Epithelial cell of proximal tubule (primary cell): ENCODE measurements at regions not wholly inside any gene's neighbourhood (a gene's known extent, or its start where the extent isn't known, plus 50 kb on each side); places are given as distances from the start of the nearest gene placed in this dataset.
"Not testable (repeated sequence)": the region's sequence is repeated elsewhere in the genome, so short reads cannot be mapped to it uniquely, and the experiment has no call there.

Experiments used
- DNase-seq: peaks from one replicate; pipeline ENCODE4 v3.0.0-alpha.2; 2011; ENCODE audit warnings: low read depth
- H3K4me3 ChIP-seq: 2 replicates; pipeline ENCODE4 v1.5.1; 2011; ENCODE audit warnings: low read depth, mild to moderate bottlenecking, low read length
- TF ChIP-seq, protein P1 (sequence below): conservative IDR thresholded peaks from 2 replicates; pipeline ENCODE4 v1.5.1; 2012; ENCODE audit warnings: low read depth, mild to moderate bottlenecking, low read length

DNA sequence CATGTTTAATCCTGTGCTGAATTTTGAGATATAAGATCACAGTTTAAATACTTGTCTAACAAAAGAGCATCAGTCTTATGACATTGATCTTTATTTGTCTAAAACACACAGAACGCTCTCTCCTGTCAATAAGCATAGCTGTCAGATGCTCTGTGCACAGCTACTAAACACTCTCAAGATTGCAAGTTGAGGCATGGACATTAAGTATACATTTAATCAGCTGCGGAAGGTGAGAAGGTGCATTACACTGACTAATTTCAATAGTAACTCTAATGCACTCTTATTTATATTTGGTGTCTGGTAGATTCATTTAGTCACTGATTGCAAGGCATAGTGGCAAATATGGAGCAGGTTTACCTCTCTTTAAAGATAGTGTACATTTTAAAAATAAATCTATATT, 580.3 kb upstream of the NRP1 start:
- no peak overlapping the region for H3K4me3 ChIP-seq
- TF ChIP-seq, protein P1, sequence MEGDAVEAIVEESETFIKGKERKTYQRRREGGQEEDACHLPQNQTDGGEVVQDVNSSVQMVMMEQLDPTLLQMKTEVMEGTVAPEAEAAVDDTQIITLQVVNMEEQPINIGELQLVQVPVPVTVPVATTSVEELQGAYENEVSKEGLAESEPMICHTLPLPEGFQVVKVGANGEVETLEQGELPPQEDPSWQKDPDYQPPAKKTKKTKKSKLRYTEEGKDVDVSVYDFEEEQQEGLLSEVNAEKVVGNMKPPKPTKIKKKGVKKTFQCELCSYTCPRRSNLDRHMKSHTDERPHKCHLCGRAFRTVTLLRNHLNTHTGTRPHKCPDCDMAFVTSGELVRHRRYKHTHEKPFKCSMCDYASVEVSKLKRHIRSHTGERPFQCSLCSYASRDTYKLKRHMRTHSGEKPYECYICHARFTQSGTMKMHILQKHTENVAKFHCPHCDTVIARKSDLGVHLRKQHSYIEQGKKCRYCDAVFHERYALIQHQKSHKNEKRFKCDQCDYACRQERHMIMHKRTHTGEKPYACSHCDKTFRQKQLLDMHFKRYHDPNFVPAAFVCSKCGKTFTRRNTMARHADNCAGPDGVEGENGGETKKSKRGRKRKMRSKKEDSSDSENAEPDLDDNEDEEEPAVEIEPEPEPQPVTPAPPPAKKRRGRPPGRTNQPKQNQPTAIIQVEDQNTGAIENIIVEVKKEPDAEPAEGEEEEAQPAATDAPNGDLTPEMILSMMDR: no peak
- DNase-seq: no peak

DNA sequence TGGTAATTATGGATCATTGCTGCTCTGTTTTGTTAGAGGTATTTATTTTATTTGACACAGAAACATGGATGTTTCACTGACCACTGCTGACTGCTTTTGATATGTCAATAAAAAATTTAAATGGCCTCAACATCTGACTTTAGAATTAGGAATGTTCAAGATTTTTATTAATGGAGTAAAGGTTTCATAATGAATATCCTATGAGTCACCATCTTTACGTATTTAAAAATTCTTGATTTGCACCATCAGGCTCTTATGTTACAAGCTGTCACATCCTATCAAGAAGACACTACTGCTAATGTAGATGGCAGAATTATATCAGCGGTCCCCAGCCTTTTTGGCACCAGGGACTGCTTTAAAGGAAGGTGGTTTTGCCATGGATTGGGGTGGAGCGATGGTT, 578.7 kb upstream of the NRP1 start:
- no peak for DNase-seq
- TF ChIP-seq, protein P1: no peak
- no peak overlapping the region for H3K4me3 ChIP-seq

DNA sequence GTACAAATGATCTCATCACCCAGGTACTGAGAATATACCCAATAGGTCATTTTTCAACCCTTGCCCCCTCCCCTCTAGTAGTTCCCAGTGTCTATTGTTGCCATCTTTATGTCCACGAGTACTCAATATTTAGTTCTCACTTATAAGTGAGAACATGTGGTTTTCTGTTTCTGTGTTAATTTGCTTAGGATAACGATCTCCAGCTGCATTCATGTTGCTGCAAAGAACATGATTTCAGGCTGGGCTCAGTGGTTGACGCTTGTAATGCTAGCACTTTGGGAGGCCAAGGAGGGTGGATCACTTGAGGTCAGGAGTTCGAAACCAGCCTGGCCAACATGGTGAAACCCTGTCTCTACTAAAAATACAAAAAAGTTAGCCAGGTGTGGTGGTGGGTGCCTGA, 575.0 kb upstream of the NRP1 start:
- DNase-seq, H3K4me3 ChIP-seq: not testable (repeated sequence)

DNA sequence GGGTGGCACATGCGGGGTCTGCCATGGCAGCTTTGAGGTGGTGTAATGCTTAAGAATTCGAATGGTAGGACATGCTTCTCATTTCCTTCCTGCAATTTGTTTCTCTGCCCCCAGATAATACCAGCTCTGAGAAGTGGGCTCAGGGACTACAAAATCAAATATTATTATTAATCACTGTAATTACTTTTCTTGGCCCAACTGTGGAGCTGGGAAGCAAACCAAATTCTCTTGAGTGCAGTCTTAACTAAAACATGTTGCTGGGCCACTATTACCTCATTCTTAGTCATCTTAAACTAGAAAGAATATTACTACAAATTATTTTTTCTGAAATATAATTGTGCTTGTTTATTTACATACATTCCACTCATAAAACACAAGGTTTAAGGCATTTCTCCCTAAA, 566.7 kb upstream of the NRP1 start:
- H3K4me3 ChIP-seq: no peak overlapping the region
- TF ChIP-seq, protein P1: no peak
- DNase-seq: no peak

DNA sequence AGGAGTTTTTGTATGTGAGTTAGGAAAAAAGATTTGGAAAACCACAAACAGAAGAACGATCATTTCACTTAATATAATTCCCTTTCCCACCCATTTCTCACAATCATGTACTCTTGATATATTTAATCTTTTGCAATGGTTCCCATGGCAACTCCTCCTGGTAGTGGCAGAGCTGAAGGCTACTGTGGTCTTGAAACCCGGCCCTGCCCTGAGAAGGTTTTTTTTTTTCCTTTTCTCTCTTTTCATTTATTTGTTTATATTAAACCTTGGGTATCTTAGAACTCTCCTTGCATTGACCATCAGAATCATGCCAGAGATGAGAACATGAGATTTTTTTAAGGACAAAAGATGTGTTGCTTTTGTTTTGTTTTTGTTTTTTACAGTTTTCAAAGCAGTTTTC, 566.1 kb upstream of the NRP1 start:
- TF ChIP-seq, protein P1: no peak
- H3K4me3 ChIP-seq: no peak overlapping the region

DNA sequence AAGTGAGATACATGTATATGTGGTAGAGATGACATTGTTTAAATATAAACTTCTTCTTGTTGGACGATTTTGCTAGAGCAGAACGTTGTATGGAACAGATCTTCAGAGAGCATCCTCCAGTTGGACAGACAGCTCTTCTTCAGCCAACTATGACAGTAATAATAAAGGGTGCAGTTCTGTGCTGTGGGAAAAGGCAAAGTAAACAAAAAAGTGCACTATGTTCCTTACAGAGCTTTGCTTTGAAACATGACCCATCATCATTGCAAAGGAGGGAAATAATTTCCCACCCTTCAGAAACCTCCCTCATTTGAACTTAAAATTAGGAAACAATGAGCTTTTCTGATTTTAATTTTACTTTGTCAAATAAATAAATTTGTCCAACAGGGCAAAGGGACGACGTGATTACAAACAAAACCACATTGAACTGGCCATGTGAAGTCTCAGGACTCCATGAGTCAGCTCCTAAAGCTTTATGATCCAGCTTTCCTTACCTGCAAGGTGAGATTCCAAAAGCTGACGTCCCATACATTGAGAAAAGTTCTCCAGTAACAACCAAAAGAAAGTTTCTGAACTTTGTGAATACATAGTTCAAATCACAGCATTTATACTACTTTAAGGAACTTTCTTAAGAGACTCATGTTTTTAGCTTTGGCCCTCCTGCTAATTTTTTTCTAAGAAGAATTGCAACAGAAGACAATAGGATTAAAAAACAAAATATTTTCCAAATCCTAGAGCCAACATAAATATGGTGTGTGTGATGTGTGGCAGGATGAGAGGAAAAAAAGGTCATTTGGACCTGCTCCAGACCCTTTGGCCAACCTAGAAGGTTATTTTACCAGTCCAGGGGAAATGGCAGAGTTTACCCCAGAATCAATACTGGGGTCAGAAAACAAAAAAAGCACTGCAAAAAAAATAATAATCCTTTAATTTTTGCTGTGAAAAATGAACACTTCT, 565.4 kb upstream of the NRP1 start:
- no peak for DNase-seq
- TF ChIP-seq, protein P1: no peak
- no peak overlapping the region for H3K4me3 ChIP-seq

More for the DNA sequence above, 566.1 kb upstream of the NRP1 start:
- DNase-seq: no peak

DNA sequence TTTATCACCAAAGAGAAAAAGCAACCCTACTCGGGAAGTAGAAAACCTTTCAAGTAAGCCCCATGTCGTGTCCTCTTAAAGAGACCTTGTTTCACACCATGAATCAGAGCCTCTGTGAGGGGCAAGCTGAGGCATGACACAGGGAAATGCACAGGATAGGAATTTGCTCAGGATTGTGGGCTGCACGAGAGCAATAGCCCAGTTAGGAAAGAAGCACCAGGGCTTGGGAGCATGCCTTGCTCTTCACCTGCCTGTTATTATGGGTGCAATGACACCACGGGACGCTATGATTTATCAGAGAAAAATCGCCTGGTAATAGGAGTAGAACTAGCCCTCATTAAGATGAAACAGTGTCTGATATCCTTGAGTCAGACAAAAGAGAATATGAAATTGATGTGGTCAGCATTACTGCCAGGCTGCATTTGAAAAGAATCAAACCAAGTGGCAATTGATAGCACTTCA, 562.9 kb upstream of the NRP1 start:
- no peak overlapping the region for H3K4me3 ChIP-seq
- no peak for DNase-seq
- TF ChIP-seq, protein P1: no peak
